ENCODE measurements at regions not wholly inside any gene's neighbourhood (a gene's known extent, or its start where the extent isn't known, plus 50 kb on each side); places are given as distances from the start of the nearest gene placed in this dataset.

GRCh38 chr2:209102319-209102718 lies 321.5 kb upstream of the MAP2 start:
- TF ChIP-seq POLR2A (IDR thresholded peaks at IDR 0.05), result no peak
- TF ChIP-seq CTCF (IDR thresholded peaks at IDR 0.05), result no peak

All from esophagus squamous epithelium (tissue), 4 donors.